Transverse colon (tissue), 4 donors: ENCODE measurements at regions not wholly inside any gene's neighbourhood (a gene's known extent, or its start where the extent isn't known, plus 50 kb on each side); places are given as distances from the start of the nearest gene placed in this dataset.

Experiments used
- DNase-seq: peaks from one replicate; pipeline ENCODE4 v3.0.0-alpha.2; 2019
- H3K27ac ChIP-seq, 4 donors: fragments of 200-600 bp; sonication (generic); 2 replicates each; pipeline ENCODE4 v1.5.1; 2016 to 2018; ENCODE audit warnings: inconsistent platforms in 4 of 4
- H3K27me3 ChIP-seq: fragments of 200-600 bp; sonication (generic); 2 replicates; pipeline ENCODE4 v1.5.1; 2017; ENCODE audit warnings: inconsistent platforms
- H3K36me3 ChIP-seq, 4 donors: fragments of 200-600 bp; sonication (generic); 2 replicates each; pipeline ENCODE4 v1.5.1; 2017 to 2019; ENCODE audit warnings: inconsistent platforms in 4 of 4
- H3K4me1 ChIP-seq, 4 donors: fragments of 200-600 bp; sonication (generic); 2 replicates each; pipeline ENCODE4 v1.5.1; 2017 to 2020; ENCODE audit warnings: inconsistent platforms in 4 of 4
- H3K4me3 ChIP-seq, 4 donors: fragments of 200-600 bp; sonication (generic); 1 replicate in 1 of 4; 2 replicates in 3 of 4; pipeline versions ENCODE4 v1.5.1 to v1.6.1; 2017 to 2019; ENCODE audit warnings: inconsistent platforms in 4 of 4
- H3K9me3 ChIP-seq, 2 donors: fragments of 200-600 bp; sonication (generic); 2 replicates each; pipeline ENCODE4 v1.5.1; 2017 to 2019; ENCODE audit warnings: inconsistent platforms in 2 of 2
- EP300 ChIP-seq: sonication (generic); formaldehyde crosslinking; IDR thresholded peaks from one replicate; pipeline ENCODE4 v1.6.1; 2017; ENCODE audit warnings: antibody characterized with exemption, low read depth
- POLR2A ChIP-seq: fragments of 450-650 bp; IDR thresholded peaks from one replicate; pipeline ENCODE4 v1.6.1; 2016; ENCODE audit warnings: antibody characterized with exemption, mild to moderate bottlenecking, moderate library complexity
- POLR2AphosphoS5 ChIP-seq, 3 donors: sonication (generic); formaldehyde crosslinking; IDR thresholded peaks; one replicate each; pipeline ENCODE4 v1.6.1; 2016; ENCODE audit warnings: antibody characterized with exemption in 3 of 3
- WGBS, 2 donors: methylation state at CpG; one replicate each; pipeline ENCODE4 v1.1.5; 2018; ENCODE audit warnings: low coverage in 1 of 2; 5-methylcytosine and 5-hydroxymethylcytosine counted together
- in situ Hi-C, 4 donors: fragments of 200-750 bp; cut with MboI; loops; one replicate each; pipeline versions ENCODE4 v1.15.0 to v1.15.1; 2017; ENCODE audit warnings: low sequenced_read_pairs in 3 of 4, low pct_ligation_motif_present in 1 of 4, low pct_unique_long_range_greater_than_20kb in 1 of 4
- intact Hi-C: fragments of 100-400 bp; cut with DNase I; formaldehyde crosslinking; loops from one replicate; pipeline ENCODE4 v1.15.1; 2023; ENCODE audit warnings: low total_unique reads
- TF ChIP-seq, protein P1 (sequence below), 5 experiments: fragments of 200-600 bp in 3 of 5; fragments of 450-650 bp in 2 of 5; sonication (generic) in 3 of 5; IDR thresholded peaks; 1 replicate in 2 of 5; 2 replicates in 3 of 5; pipeline ENCODE4 v1.5.1; 2016 to 2017; ENCODE audit warnings: antibody characterized with exemption in 5 of 5, inconsistent platforms in 3 of 5, mild to moderate bottlenecking in 2 of 5, moderate library complexity in 1 of 5

DNA sequence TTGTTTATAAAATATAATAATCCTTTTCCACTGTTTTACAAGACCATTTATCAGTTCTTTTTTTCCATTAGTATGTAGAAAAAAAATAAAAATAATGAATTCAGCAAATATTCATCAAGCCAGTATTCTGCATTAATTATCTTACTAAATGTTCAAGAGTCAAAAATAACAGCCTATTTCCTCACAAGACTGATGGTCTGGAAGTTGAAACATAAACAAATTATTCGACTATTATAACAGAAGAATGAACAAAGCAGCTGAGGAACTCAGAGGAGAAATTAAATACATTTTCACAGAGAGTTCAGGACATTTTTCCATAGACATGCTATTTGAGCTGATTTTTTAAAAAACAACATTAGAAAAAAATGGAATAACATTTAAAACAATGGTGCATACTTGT lies 2594.8 kb downstream of the ARAP2 start:
- 29 to 43% methylated on average over 1 of the region's 1 CpG for WGBS, 2 donors
- H3K27ac ChIP-seq, result no peak overlapping the region
- no peaks in the 10 kb centered on the region for H3K27me3 ChIP-seq
- intact Hi-C loops (no loop called here), in situ Hi-C loops (no loop called here)
- no peaks in the 10 kb centered on the region for H3K9me3 ChIP-seq
- no peaks in the 10 kb centered on the region for H3K4me1 ChIP-seq
- H3K36me3 ChIP-seq, result no peaks in the 10 kb centered on the region
- no peak for DNase-seq
- TF ChIP-seq EP300 (no peak), POLR2A (no peak), POLR2AphosphoS5 (IDR thresholded peaks at IDR 0.05) (no peak)
- TF ChIP-seq, protein P1, sequence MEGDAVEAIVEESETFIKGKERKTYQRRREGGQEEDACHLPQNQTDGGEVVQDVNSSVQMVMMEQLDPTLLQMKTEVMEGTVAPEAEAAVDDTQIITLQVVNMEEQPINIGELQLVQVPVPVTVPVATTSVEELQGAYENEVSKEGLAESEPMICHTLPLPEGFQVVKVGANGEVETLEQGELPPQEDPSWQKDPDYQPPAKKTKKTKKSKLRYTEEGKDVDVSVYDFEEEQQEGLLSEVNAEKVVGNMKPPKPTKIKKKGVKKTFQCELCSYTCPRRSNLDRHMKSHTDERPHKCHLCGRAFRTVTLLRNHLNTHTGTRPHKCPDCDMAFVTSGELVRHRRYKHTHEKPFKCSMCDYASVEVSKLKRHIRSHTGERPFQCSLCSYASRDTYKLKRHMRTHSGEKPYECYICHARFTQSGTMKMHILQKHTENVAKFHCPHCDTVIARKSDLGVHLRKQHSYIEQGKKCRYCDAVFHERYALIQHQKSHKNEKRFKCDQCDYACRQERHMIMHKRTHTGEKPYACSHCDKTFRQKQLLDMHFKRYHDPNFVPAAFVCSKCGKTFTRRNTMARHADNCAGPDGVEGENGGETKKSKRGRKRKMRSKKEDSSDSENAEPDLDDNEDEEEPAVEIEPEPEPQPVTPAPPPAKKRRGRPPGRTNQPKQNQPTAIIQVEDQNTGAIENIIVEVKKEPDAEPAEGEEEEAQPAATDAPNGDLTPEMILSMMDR (IDR thresholded peaks at IDR 0.05), result no peak
- H3K4me3 ChIP-seq, result no peak overlapping the region

DNA sequence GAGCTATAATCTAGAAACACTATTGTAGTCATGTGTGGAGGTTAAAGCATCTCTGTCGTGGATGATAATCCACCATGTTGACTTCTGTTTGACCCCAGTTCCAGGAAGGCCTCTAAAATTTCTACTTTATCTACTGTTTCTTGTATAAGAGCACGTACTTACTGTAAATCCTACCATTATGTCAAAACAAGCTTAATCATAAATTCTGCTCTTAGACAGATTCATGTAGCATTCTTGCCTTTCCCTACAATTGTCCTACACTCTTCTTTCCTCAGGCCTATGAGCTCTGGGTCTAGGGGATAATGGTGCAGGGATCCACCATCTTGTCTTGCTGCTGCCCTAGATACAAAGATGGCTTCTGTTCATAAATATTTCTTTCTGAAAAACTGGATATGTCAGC lies 2594.3 kb downstream of the ARAP2 start:
- no peak for DNase-seq
- intact Hi-C loops, result no loop called here
- H3K4me1 ChIP-seq, result no peaks in the 10 kb centered on the region
- H3K27me3 ChIP-seq, result no peaks in the 10 kb centered on the region
- 57 to 69% methylated on average over 2 of the region's 2 CpGs for WGBS, 2 donors
- no peak overlapping the region for H3K4me3 ChIP-seq
- peaks cover 0 to 1% of the 10 kb centered on the region in 2 donors for H3K9me3 ChIP-seq
- in situ Hi-C loops, result no loop called here
- H3K27ac ChIP-seq, result no peak overlapping the region
- no peak for TF ChIP-seq POLR2AphosphoS5 (IDR thresholded peaks at IDR 0.05)
- TF ChIP-seq, protein P1 (IDR thresholded peaks at IDR 0.05), result no peak
- no peak for TF ChIP-seq POLR2A
- no peak for TF ChIP-seq EP300
- H3K36me3 ChIP-seq, result no peaks in the 10 kb centered on the region

DNA sequence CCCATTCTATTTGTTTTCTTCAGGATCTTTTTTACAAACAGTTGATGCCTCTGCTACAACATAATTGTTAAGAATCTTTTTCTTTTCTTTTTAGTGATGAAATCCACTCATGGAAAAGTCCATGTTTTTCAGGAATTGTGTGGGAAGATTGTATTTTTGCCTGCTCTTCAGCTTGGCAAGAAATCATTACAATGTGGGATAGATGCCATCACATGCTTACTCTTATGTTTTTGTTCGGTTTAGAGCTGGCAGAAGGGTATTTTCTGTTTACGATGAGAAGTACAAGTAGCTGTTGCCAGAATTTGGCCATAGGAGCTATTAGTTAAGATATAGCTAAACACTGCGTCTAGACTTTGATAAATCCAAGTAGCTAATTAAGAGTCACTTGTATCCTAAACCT lies 2585.3 kb downstream of the ARAP2 start:
- no peak overlapping the region for H3K4me3 ChIP-seq
- no peaks in the 10 kb centered on the region for H3K4me1 ChIP-seq
- no peak for TF ChIP-seq POLR2AphosphoS5 (IDR thresholded peaks at IDR 0.05)
- TF ChIP-seq, protein P1 (IDR thresholded peaks at IDR 0.05), result no peak
- TF ChIP-seq POLR2A, result no peak
- no peak for DNase-seq
- intact Hi-C loops, result no loop called here
- 77 to 79% methylated on average over 3 of the region's 3 CpGs for WGBS, 2 donors
- H3K9me3 ChIP-seq, result peaks cover 4 to 5% of the 10 kb centered on the region in 2 donors
- in situ Hi-C loops, result no loop called here
- H3K36me3 ChIP-seq, result no peaks in the 10 kb centered on the region
- H3K27me3 ChIP-seq, result no peaks in the 10 kb centered on the region
- no peak overlapping the region for H3K27ac ChIP-seq

DNA sequence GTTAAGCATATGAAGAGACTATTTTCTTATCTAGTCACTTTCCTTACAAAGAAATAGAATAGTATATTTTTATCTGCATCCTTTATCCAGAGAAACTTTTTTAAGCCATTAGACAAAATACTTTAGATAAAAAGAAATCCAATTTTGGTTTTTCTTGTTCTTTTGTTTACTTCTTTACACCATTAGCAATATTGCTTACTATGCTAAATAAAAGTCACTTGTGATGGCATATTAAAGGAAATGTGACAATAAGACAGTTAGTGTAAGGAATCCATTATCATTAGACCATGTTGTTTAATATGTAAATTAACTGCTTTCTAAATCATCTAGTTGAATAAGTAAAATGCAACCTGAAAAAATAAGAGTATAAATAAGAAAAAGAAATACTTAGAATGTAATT lies 2582.7 kb downstream of the ARAP2 start:
- intact Hi-C loops (no loop called here), in situ Hi-C loops (no loop called here)
- Histone ChIP-seq H3K4me1 (no peaks in the 10 kb centered on the region), H3K4me3 (no peak overlapping the region), H3K27me3 (no peaks in the 10 kb centered on the region), H3K9me3 (peaks cover 0 to 18% of the 10 kb centered on the region in 2 donors), H3K36me3 (no peaks in the 10 kb centered on the region), H3K27ac (no peak overlapping the region)
- DNase-seq, result no peak
- TF ChIP-seq POLR2A (no peak), EP300 (no peak), POLR2AphosphoS5 (IDR thresholded peaks at IDR 0.05) (no peak)
- TF ChIP-seq, protein P1 (IDR thresholded peaks at IDR 0.05), result no peak
